Effector memory CD4-positive, alpha-beta T cell (primary cell): ENCODE measurements at regions not wholly inside any gene's neighbourhood (a gene's known extent, or its start where the extent isn't known, plus 50 kb on each side); places are given as distances from the start of the nearest gene placed in this dataset.

Experiments used
- DNase-seq, 3 donors: peaks; one replicate each; pipeline ENCODE4 v3.0.0-alpha.2; 2020
- H3K27ac ChIP-seq: 2 replicates; pipeline ENCODE4 v1.7.0; 2013; ENCODE audit warnings: mild to moderate bottlenecking, low read length, moderate library complexity; ENCODE audit not compliant: insufficient read depth, poor library complexity, severe bottlenecking
- H3K27me3 ChIP-seq: replicated peaks from 2 replicates; pipeline ENCODE4 v1.7.0; 2013; ENCODE audit warnings: mild to moderate bottlenecking, low read length; ENCODE audit not compliant: insufficient read depth, control insufficient read depth, poor library complexity, severe bottlenecking
- H3K36me3 ChIP-seq: 2 replicates; pipeline ENCODE4 v1.7.0; 2013; ENCODE audit warnings: mild to moderate bottlenecking, low read length, moderate library complexity; ENCODE audit not compliant: control insufficient read depth, insufficient read depth
- H3K4me1 ChIP-seq: 2 replicates; pipeline ENCODE4 v1.7.0; 2013; ENCODE audit warnings: low read length, mild to moderate bottlenecking; ENCODE audit not compliant: control insufficient read depth, insufficient read depth, poor library complexity, severe bottlenecking
- H3K4me3 ChIP-seq: 2 replicates; pipeline ENCODE4 v1.7.0; 2013; ENCODE audit warnings: low read length, low read depth, mild to moderate bottlenecking; ENCODE audit not compliant: insufficient read depth, poor library complexity, severe bottlenecking
- H3K9me3 ChIP-seq: 2 replicates; pipeline ENCODE4 v1.7.0; 2013; ENCODE audit warnings: mild to moderate bottlenecking, low read length, moderate library complexity; ENCODE audit not compliant: control insufficient read depth

DNA sequence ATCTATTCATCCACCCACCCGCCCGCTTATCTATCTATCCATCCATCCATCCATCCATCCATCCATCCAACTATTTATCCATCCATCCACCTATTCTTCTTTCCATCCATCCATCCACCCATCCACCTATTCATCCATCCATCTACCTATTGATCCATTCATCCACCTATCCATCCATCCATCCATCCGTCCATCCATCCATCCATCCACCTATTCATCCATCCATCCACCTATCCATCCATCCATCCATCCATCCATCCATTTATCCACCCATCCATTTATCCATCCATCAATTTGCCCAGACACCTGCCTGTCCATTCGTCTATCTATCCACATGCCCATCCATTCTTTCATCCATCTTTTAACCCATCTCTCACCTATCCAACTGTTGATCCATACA is 71.1 kb upstream of the PMEPA1 start:
- Histone ChIP-seq H3K36me3 (no peaks in the 10 kb centered on the region), H3K4me1 (no peaks in the 10 kb centered on the region), H3K27me3 (no peaks in the 10 kb centered on the region), H3K27ac (no peak overlapping the region), H3K9me3 (no peaks in the 10 kb centered on the region), H3K4me3 (no peak overlapping the region)
- DNase-seq = no peak

DNA sequence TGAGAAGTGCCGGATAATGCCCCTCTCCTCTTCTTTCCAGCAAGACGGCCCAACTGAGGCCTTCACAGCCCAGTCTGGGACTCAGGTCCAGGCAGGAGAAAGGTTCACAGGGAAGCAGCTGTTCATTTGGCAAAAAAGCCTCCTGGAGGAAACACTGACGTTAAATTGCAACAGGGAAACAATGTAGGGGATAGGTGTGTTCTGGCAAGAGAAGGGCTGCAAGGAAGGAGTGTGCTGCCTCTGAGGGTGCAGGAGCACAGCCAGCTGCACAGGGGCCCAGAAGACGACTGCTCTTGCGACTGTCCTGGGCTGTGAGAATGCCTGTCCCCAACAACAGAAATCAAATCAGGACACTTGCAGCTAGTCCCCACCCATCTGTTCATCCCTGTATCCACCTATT is 70.6 kb upstream of the PMEPA1 start:
- Histone ChIP-seq H3K36me3 (no peaks in the 10 kb centered on the region), H3K9me3 (no peaks in the 10 kb centered on the region), H3K27me3 (no peaks in the 10 kb centered on the region)

GRCh38 chr20:57779401-57780003 is 69.7 kb upstream of the PMEPA1 start:
- Histone ChIP-seq H3K9me3 (no peaks in the 10 kb centered on the region), H3K4me3 (no peak overlapping the region), H3K27me3 (no peaks in the 10 kb centered on the region), H3K36me3 (no peaks in the 10 kb centered on the region), H3K27ac (no peak overlapping the region), H3K4me1 (no peaks in the 10 kb centered on the region)
- DNase-seq = no peak

More for the DNA sequence above, 70.6 kb upstream of the PMEPA1 start:
- DNase-seq = no peak
- no peak overlapping the region for H3K27ac ChIP-seq
- no peak overlapping the region for H3K4me3 ChIP-seq
- H3K4me1 ChIP-seq = no peaks in the 10 kb centered on the region

DNA sequence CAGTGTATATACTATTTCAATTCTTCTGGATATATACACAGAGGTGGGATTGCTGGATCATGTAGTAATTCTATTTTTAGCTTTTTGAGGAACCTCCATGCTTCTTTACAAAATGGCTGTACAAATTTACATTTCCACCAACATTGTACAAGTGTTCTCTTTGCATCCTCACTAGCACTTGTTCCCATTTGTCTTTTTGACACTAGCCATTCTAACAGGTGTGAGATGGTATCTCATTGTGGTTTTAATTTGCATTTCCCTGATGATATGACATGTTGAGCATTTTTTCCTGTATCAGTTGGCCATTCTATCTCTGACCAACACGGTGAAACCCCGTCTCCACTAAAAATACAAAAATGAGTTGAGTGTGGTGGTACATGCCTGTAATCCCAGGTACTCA is 68.1 kb upstream of the PMEPA1 start:
- DNase-seq = no peak
- no peak overlapping the region for H3K27ac ChIP-seq
- no peaks in the 10 kb centered on the region for H3K27me3 ChIP-seq
- no peaks in the 10 kb centered on the region for H3K4me1 ChIP-seq
- H3K9me3 ChIP-seq = no peaks in the 10 kb centered on the region
- no peaks in the 10 kb centered on the region for H3K36me3 ChIP-seq
- H3K4me3 ChIP-seq = no peak overlapping the region

DNA sequence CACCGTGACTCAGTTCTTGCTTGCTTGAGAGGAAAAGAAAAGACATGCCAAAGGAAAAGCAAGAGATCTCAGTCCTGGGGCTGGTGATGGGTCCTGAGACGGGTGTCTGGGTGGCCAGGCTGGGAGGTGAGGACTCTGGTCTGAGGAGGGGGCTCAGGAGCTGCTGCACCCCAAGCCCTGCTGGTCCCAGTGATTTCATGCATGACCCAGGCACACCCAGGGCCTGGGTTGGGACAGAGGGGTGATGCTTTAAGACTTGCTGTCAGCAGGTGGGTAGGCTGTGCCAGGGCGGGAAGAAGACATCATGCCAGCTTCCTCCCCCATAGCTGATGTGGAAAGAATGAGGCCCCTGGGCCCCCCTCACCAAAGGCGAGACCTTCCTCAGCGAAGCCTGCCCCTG is 65.1 kb upstream of the PMEPA1 start:
- Histone ChIP-seq H3K36me3 (no peaks in the 10 kb centered on the region), H3K27ac (no peak overlapping the region), H3K27me3 (no peaks in the 10 kb centered on the region), H3K4me3 (no peak overlapping the region), H3K4me1 (no peaks in the 10 kb centered on the region), H3K9me3 (no peaks in the 10 kb centered on the region)
- DNase-seq = no peak

DNA sequence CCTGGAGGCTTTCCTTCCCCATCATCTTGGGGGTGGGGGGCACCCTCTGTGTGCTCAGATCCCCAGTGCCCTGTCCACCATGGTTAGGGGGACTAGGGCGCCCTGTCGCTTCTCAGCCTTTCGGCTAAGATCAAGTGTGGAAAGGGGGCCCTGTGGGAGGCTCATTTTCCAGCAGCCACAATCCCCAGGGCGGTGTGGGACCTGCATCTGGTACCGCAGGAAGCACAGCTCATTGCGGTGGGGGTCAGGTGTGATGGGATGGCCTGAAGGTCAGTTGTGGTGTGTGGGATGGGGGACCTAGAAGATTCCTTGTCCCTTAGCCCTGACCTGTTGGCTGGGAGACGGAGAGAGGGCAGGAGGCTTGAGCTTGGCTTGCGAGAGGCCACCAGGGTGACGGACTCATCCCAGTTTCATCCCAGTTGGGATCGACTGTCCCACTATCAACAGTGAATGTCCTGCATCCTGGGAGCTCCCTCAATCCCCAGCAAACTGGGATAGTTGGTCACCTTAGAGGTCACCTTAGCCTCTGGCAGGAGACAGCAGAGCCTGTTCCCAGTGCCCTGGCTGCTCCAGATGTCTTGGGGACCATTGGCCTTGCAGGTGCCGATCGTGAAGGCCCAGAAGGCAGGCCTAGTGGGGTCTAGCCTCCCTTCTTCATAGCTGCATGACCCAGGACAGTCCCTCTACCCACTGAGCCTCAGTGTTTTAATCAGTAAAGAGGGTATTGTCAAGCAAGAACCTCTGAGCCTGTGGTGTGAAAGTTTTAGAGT is 64.5 kb upstream of the PMEPA1 start:
- no peaks in the 10 kb centered on the region for H3K36me3 ChIP-seq
- H3K27ac ChIP-seq = no peak overlapping the region
- no peak for DNase-seq
- H3K4me1 ChIP-seq = no peaks in the 10 kb centered on the region
- H3K27me3 ChIP-seq = no peaks in the 10 kb centered on the region
- H3K9me3 ChIP-seq = no peaks in the 10 kb centered on the region
- no peak overlapping the region for H3K4me3 ChIP-seq

GRCh38 chr20:57773059-57773815 is 63.4 kb upstream of the PMEPA1 start:
- no peak for DNase-seq
- Histone ChIP-seq H3K36me3 (no peaks in the 10 kb centered on the region), H3K4me3 (no peak overlapping the region), H3K27ac (no peak overlapping the region), H3K27me3 (no peaks in the 10 kb centered on the region), H3K4me1 (no peaks in the 10 kb centered on the region), H3K9me3 (no peaks in the 10 kb centered on the region)

- Histone ChIP-seq H3K27me3 (no peaks in the 10 kb centered on the region), H3K36me3 (no peaks in the 10 kb centered on the region), H3K4me1 (no peaks in the 10 kb centered on the region), H3K4me3 (no peak overlapping the region), H3K9me3 (no peaks in the 10 kb centered on the region), H3K27ac (no peak overlapping the region)
- peak in 1 of 3 donors; percentile 22 for DNase-seq
Measured at GRCh38 chr20:57772349-57772964, 62.6 kb upstream of the PMEPA1 start.

GRCh38 chr20:57770852-57771720 is 61.3 kb upstream of the PMEPA1 start:
- Histone ChIP-seq H3K27me3 (no peaks in the 10 kb centered on the region), H3K9me3 (no peaks in the 10 kb centered on the region), H3K27ac (no peak overlapping the region), H3K36me3 (no peaks in the 10 kb centered on the region), H3K4me3 (no peak overlapping the region), H3K4me1 (no peaks in the 10 kb centered on the region)
- DNase-seq = no peak
